Heart left ventricle (tissue), 13 donors: ENCODE measurements at regions not wholly inside any gene's neighbourhood (a gene's known extent, or its start where the extent isn't known, plus 50 kb on each side); places are given as distances from the start of the nearest gene placed in this dataset.

Experiments used
- POLR2A ChIP-seq, 2 donors: fragments of 450-650 bp; IDR thresholded peaks; one replicate each; pipeline ENCODE4 v1.6.1; 2017; ENCODE audit warnings: antibody characterized with exemption in 2 of 2, mild to moderate bottlenecking in 2 of 2, moderate library complexity in 2 of 2
- TF ChIP-seq, protein P1 (sequence below), 12 donors: fragments of 200-600 bp; sonication (generic) in 4 of 12; IDR thresholded peaks; one replicate each; pipeline versions ENCODE4 v1.5.0 to v1.8.0; 2018 to 2022; ENCODE audit warnings: antibody characterized with exemption in 12 of 12, mild to moderate bottlenecking in 5 of 12
- donor health status: ischemic (EF 13 %, LVEDD 7.1; RV severe dilation, severe dysfunction).
- donor health status: DM: no; HTN: yes; CAD: no.
- donor health status: DM: no; HTN: no; CAD: no.
- donor health status: ischemic (EF 25% LVEDD 6.9; RV normal size, moderate dysfunction).
- donor health status: ischemic (EF 25% LVEDD 5.7; RV mildly dilated, moderate dysfunction).
- donor health status: ischemic (EF 35%, LVEDD 5.7; RV mildly dilated, moderate dysfunction).
- donor health status: nonischemic (EF 11% LVEDD 7.7; RV severe dilation, severe dysfunction).
- donor health status: DM: yes; HTN: yes; CAD: no.
- donor health status: PGD.
- donor health status: ischemic (EF 29% LVEDD 5.4; RV normal size, mild dysfunction).
- donor health status: nonischemic (EF 23%, LVEDD 6.1; RV moderate dilation, normal function).

DNA sequence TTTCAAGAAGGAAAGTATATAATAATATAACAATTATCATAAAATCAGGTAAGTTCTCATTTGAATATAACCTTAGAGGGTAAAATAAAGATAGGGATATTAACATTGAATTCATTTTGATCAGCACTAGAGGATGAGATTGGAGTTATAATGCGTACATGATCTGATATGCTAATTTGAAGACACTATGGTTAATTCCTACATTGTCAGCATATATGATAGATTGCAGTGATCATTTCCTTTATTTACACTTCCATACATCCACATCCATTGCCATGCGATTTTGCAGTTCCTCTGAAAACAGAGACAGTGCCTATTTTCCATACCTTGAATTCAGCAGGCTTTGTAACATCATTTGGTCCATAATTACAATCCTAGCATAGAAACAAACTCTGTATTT, 519.2 kb downstream of the CCDC85A start:
- no peak for TF ChIP-seq POLR2A (IDR thresholded peaks at IDR 0.05)
- TF ChIP-seq, protein P1, sequence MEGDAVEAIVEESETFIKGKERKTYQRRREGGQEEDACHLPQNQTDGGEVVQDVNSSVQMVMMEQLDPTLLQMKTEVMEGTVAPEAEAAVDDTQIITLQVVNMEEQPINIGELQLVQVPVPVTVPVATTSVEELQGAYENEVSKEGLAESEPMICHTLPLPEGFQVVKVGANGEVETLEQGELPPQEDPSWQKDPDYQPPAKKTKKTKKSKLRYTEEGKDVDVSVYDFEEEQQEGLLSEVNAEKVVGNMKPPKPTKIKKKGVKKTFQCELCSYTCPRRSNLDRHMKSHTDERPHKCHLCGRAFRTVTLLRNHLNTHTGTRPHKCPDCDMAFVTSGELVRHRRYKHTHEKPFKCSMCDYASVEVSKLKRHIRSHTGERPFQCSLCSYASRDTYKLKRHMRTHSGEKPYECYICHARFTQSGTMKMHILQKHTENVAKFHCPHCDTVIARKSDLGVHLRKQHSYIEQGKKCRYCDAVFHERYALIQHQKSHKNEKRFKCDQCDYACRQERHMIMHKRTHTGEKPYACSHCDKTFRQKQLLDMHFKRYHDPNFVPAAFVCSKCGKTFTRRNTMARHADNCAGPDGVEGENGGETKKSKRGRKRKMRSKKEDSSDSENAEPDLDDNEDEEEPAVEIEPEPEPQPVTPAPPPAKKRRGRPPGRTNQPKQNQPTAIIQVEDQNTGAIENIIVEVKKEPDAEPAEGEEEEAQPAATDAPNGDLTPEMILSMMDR (IDR thresholded peaks at IDR 0.05) = no peak
